Neuron (in vitro differentiated cells): ENCODE measurements at regions not wholly inside any gene's neighbourhood (a gene's known extent, or its start where the extent isn't known, plus 50 kb on each side); places are given as distances from the start of the nearest gene placed in this dataset.
A peak's percentile ranks its signal among the peaks of the same experiment; 100 is the strongest.
"Not testable (repeated sequence)": the region's sequence is repeated elsewhere in the genome, so short reads cannot be mapped to it uniquely, and the experiment has no call there.

Experiments
- H2AFZ ChIP-seq: one replicate; pipeline ENCODE4 v1.6.1; 2013; ENCODE audit warnings: low read depth, mild to moderate bottlenecking, inconsistent platforms, low read length, moderate library complexity
- H3K27me3 ChIP-seq: one replicate; pipeline ENCODE4 v1.6.1; 2013; ENCODE audit warnings: low read length; ENCODE audit not compliant: insufficient read depth
- H3K36me3 ChIP-seq: one replicate; pipeline ENCODE4 v1.6.1; 2013; ENCODE audit warnings: low read length; ENCODE audit not compliant: insufficient read depth
- H3K4me1 ChIP-seq: one replicate; pipeline ENCODE4 v1.6.1; 2013; ENCODE audit warnings: low read length; ENCODE audit not compliant: insufficient read depth
- H3K4me3 ChIP-seq: 2 replicates; pipeline ENCODE4 v1.5.1; 2013; ENCODE audit warnings: mild to moderate bottlenecking, low read length, moderate library complexity
- H3K9me3 ChIP-seq: one replicate; pipeline ENCODE4 v1.6.1; 2013; ENCODE audit warnings: low read length

GRCh38 chr2:234363011-234363487 lies 133.8 kb downstream of the ARL4C start:
- H2AFZ ChIP-seq, result peak overlapping the region; percentile 47
- H3K4me1 ChIP-seq, result peaks cover 13% of the 10 kb centered on the region
- H3K27me3 ChIP-seq, result no peaks in the 10 kb centered on the region
- H3K36me3 ChIP-seq, result no peaks in the 10 kb centered on the region
- no peak overlapping the region for H3K4me3 ChIP-seq
- no peaks in the 10 kb centered on the region for H3K9me3 ChIP-seq

- peaks cover 20% of the 10 kb centered on the region for H3K4me1 ChIP-seq
These were observed 136.4 kb downstream of the ARL4C start for GRCh38 chr2:234360313-234360975.

GRCh38 chr2:234357666-234358065 lies 139.2 kb downstream of the ARL4C start:
- Histone ChIP-seq H3K27me3 (no peaks in the 10 kb centered on the region), H2AFZ (no peak overlapping the region), H3K36me3 (no peaks in the 10 kb centered on the region), H3K4me3 (no peak overlapping the region), H3K4me1 (peaks cover 13% of the 10 kb centered on the region), H3K9me3 (no peaks in the 10 kb centered on the region)

More at GRCh38 chr2:234360313-234360975, 136.4 kb downstream of the ARL4C start:
- not testable (repeated sequence) for H3K27me3 ChIP-seq, H3K36me3 ChIP-seq, H3K4me3 ChIP-seq, H3K9me3 ChIP-seq, H2AFZ ChIP-seq

- Histone ChIP-seq H2AFZ (peak overlapping the region; percentile 16), H3K36me3 (no peaks in the 10 kb centered on the region), H3K27me3 (no peaks in the 10 kb centered on the region), H3K9me3 (peaks cover 4% of the 10 kb centered on the region), H3K4me3 (no peak overlapping the region), H3K4me1 (peaks cover 13% of the 10 kb centered on the region)
These were observed 141.0 kb downstream of the ARL4C start for GRCh38 chr2:234355808-234356365.

- Histone ChIP-seq H3K36me3 (no peaks in the 10 kb centered on the region), H2AFZ (no peak overlapping the region), H3K9me3 (peaks cover 4% of the 10 kb centered on the region), H3K4me1 (peaks cover 13% of the 10 kb centered on the region), H3K4me3 (no peak overlapping the region), H3K27me3 (no peaks in the 10 kb centered on the region)
These were observed 141.7 kb downstream of the ARL4C start for GRCh38 chr2:234355021-234355720.

- peaks cover 4% of the 10 kb centered on the region for H3K9me3 ChIP-seq
- H3K36me3 ChIP-seq, result no peaks in the 10 kb centered on the region
- H3K4me1 ChIP-seq, result peaks cover 13% of the 10 kb centered on the region
- no peak overlapping the region for H3K4me3 ChIP-seq
- no peak overlapping the region for H2AFZ ChIP-seq
- H3K27me3 ChIP-seq, result no peaks in the 10 kb centered on the region
These were observed 144.6 kb downstream of the ARL4C start for GRCh38 chr2:234352270-234352669.

- not testable (repeated sequence) for H3K36me3 ChIP-seq, H3K9me3 ChIP-seq, H3K27me3 ChIP-seq, H2AFZ ChIP-seq, H3K4me3 ChIP-seq
- peaks cover 13% of the 10 kb centered on the region for H3K4me1 ChIP-seq
These were observed 145.0 kb downstream of the ARL4C start for GRCh38 chr2:234351866-234352265.

- Histone ChIP-seq H3K4me3 (no peak overlapping the region), H3K27me3 (no peaks in the 10 kb centered on the region), H3K4me1 (peaks cover 3% of the 10 kb centered on the region), H3K9me3 (peaks cover 4% of the 10 kb centered on the region), H2AFZ (no peak overlapping the region), H3K36me3 (no peaks in the 10 kb centered on the region)
These were observed 148.8 kb downstream of the ARL4C start for GRCh38 chr2:234348081-234348480.

- Histone ChIP-seq H2AFZ (no peak overlapping the region), H3K36me3 (no peaks in the 10 kb centered on the region), H3K9me3 (no peaks in the 10 kb centered on the region), H3K4me3 (no peak overlapping the region), H3K27me3 (no peaks in the 10 kb centered on the region), H3K4me1 (peaks cover 3% of the 10 kb centered on the region)
These were observed 151.0 kb downstream of the ARL4C start for GRCh38 chr2:234345921-234346320.

GRCh38 chr2:234344012-234344411 lies 152.9 kb downstream of the ARL4C start:
- H3K4me1 ChIP-seq, result peaks cover 3% of the 10 kb centered on the region
- H3K27me3 ChIP-seq, result no peaks in the 10 kb centered on the region
- no peak overlapping the region for H3K4me3 ChIP-seq
- H3K9me3 ChIP-seq, result no peaks in the 10 kb centered on the region
- H2AFZ ChIP-seq, result no peak overlapping the region
- no peaks in the 10 kb centered on the region for H3K36me3 ChIP-seq

GRCh38 chr2:234343372-234343771 lies 153.5 kb downstream of the ARL4C start:
- Histone ChIP-seq H3K4me1 (peaks cover 3% of the 10 kb centered on the region), H3K9me3 (no peaks in the 10 kb centered on the region), H2AFZ (no peak overlapping the region), H3K36me3 (no peaks in the 10 kb centered on the region), H3K27me3 (no peaks in the 10 kb centered on the region), H3K4me3 (no peak overlapping the region)

GRCh38 chr2:234341306-234341985 lies 155.4 kb downstream of the ARL4C start:
- H3K27me3 ChIP-seq, result no peaks in the 10 kb centered on the region
- no peak overlapping the region for H3K4me3 ChIP-seq
- no peaks in the 10 kb centered on the region for H3K9me3 ChIP-seq
- no peaks in the 10 kb centered on the region for H3K36me3 ChIP-seq
- H2AFZ ChIP-seq, result no peak overlapping the region
- H3K4me1 ChIP-seq, result peaks cover 3% of the 10 kb centered on the region

- Histone ChIP-seq H3K9me3 (no peaks in the 10 kb centered on the region), H2AFZ (no peak overlapping the region), H3K36me3 (no peaks in the 10 kb centered on the region), H3K4me1 (peaks cover 17% of the 10 kb centered on the region), H3K4me3 (no peak overlapping the region), H3K27me3 (no peaks in the 10 kb centered on the region)
These were observed 157.4 kb downstream of the ARL4C start for GRCh38 chr2:234339501-234339900.
